Naive thymus-derived CD4-positive, alpha-beta T cell (primary cell): ENCODE measurements at regions not wholly inside any gene's neighbourhood (a gene's known extent, or its start where the extent isn't known, plus 50 kb on each side); places are given as distances from the start of the nearest gene placed in this dataset.
A peak's percentile ranks its signal among the peaks of the same experiment; 100 is the strongest.
"Not testable (repeated sequence)": the region's sequence is repeated elsewhere in the genome, so short reads cannot be mapped to it uniquely, and the experiment has no call there.

ENCODE experiments used
- ATAC-seq: fragments of 150-1000 bp; cut with Tn5 transposase; 2 replicates; pipeline ENCODE4 v1.10.0; 2021; ENCODE audit warnings: mild to moderate bottlenecking, moderate library complexity
- CTCF ChIA-PET: fragments of 350-600 bp; sonication (Branson Sonifier 250); formaldehyde crosslinking; loops from one replicate; lab custom pipeline; 2021; ENCODE audit warnings: antibody characterized with exemption; lab: Charles Lee
- POLR2A ChIA-PET: fragments of 350-600 bp; sonication (Branson Sonifier 250); formaldehyde crosslinking; loops from one replicate; lab custom pipeline; 2021; ENCODE audit warnings: antibody characterized with exemption, inconsistent platforms; lab: Charles Lee
- DNase-seq, 9 donors: peaks; one replicate each; pipeline versions ENCODE4 v3.0.0 to v3.0.0-alpha.2; 2020 to 2022; ENCODE audit warnings: mixed read lengths in 1 of 9
- H3K27ac ChIP-seq: one replicate; pipeline ENCODE4 v1.7.0; 2013; ENCODE audit warnings: mild to moderate bottlenecking, low read depth, low read length, moderate library complexity
- H3K27me3 ChIP-seq, 2 donors: one replicate each; pipeline ENCODE4 v1.7.0; 2013; ENCODE audit warnings: low read length in 2 of 2, mild to moderate bottlenecking in 2 of 2, moderate library complexity in 2 of 2; ENCODE audit not compliant: control insufficient read depth in 2 of 2, insufficient read depth in 2 of 2
- H3K36me3 ChIP-seq, 3 experiments: 1 replicate in 2 of 3; 2 replicates in 1 of 3; pipeline ENCODE4 v1.7.0; 2013; ENCODE audit warnings: low read length in 3 of 3, mild to moderate bottlenecking in 3 of 3, moderate library complexity in 1 of 3; ENCODE audit not compliant: insufficient read depth in 3 of 3, control insufficient read depth in 2 of 3
- H3K4me1 ChIP-seq, 2 donors: one replicate each; pipeline ENCODE4 v1.7.0; 2013; ENCODE audit warnings: low read length in 2 of 2, mild to moderate bottlenecking in 2 of 2, moderate library complexity in 1 of 2; ENCODE audit not compliant: control insufficient read depth in 2 of 2, insufficient read depth in 2 of 2
- H3K4me3 ChIP-seq: 2 replicates; pipeline ENCODE4 v1.7.0; 2013; ENCODE audit warnings: mild to moderate bottlenecking, low read length
- H3K9me3 ChIP-seq, 3 experiments: 1 replicate in 2 of 3; 2 replicates in 1 of 3; pipeline ENCODE4 v1.7.0; 2013; ENCODE audit warnings: low read length in 3 of 3; ENCODE audit not compliant: control insufficient read depth in 2 of 3
- H3K27ac Mint-ChIP-seq, 9 donors: one replicate each; pipeline ENCODE4 v1.8.0; 2020 to 2022; ENCODE audit warnings: mixed read lengths in 9 of 9, mild to moderate bottlenecking in 8 of 9, moderate library complexity in 5 of 9, inconsistent platforms in 2 of 9
- H3K27me3 Mint-ChIP-seq, 5 donors: one replicate each; pipeline ENCODE4 v1.8.0; 2021 to 2022; ENCODE audit warnings: mixed read lengths in 5 of 5, mild to moderate bottlenecking in 1 of 5
- H3K36me3 Mint-ChIP-seq, 5 donors: one replicate each; pipeline ENCODE4 v1.8.0; 2020 to 2022; ENCODE audit warnings: mixed read lengths in 5 of 5, mild to moderate bottlenecking in 3 of 5, inconsistent platforms in 1 of 5
- H3K4me1 Mint-ChIP-seq, 7 donors: one replicate each; pipeline ENCODE4 v1.8.0; 2020 to 2022; ENCODE audit warnings: mixed read lengths in 7 of 7, mild to moderate bottlenecking in 3 of 7, inconsistent platforms in 1 of 7
- H3K4me3 Mint-ChIP-seq, 10 donors: one replicate each; pipeline ENCODE4 v1.8.0; 2020 to 2022; ENCODE audit warnings: mild to moderate bottlenecking in 10 of 10, mixed read lengths in 10 of 10, moderate library complexity in 6 of 10, inconsistent platforms in 2 of 10
- H3K9me3 Mint-ChIP-seq, 11 donors: one replicate each; pipeline ENCODE4 v1.8.0; 2020 to 2022; ENCODE audit warnings: mixed read lengths in 11 of 11, mild to moderate bottlenecking in 4 of 11, inconsistent platforms in 1 of 11, moderate library complexity in 1 of 11
- intact Hi-C, 2 donors: fragments of 100-400 bp; cut with micrococcal nuclease; formaldehyde crosslinking; loops; one replicate each; pipeline ENCODE4 v1.15.1; 2023

GRCh38 chr1:37363535-37363934, 110.8 kb upstream of the ZC3H12A start:
- Mint-ChIP-seq H3K36me3 (no peaks in the 10 kb centered on the region), H3K4me1 (no peaks in the 10 kb centered on the region), H3K4me3 (no peak overlapping the region), H3K27me3 (peaks cover 20 to 45% (median 42%) of the 10 kb centered on the region in 5 donors), H3K9me3 (peaks cover 0 to 14% (median 5%) of the 10 kb centered on the region in 11 donors), H3K27ac (no peak overlapping the region)
- intact Hi-C loops, result no loop called here
- Histone ChIP-seq H3K36me3 (no peaks in the 10 kb centered on the region), H3K4me1 (no peaks in the 10 kb centered on the region), H3K27ac (no peak overlapping the region), H3K27me3 (no peaks in the 10 kb centered on the region), H3K9me3 (no peaks in the 10 kb centered on the region), H3K4me3 (no peak overlapping the region)
- ATAC-seq, result no peak
- ChIA-PET CTCF (no interaction called here), POLR2A (no interaction called here)
- DNase-seq, result no peak

GRCh38 chr1:37368665-37369315, 105.6 kb upstream of the ZC3H12A start:
- H3K9me3 ChIP-seq, H3K36me3 ChIP-seq, ATAC-seq, POLR2A ChIA-PET, intact Hi-C loops, H3K27ac Mint-ChIP-seq, H3K27me3 ChIP-seq, H3K27ac ChIP-seq, H3K4me1 ChIP-seq, H3K4me3 Mint-ChIP-seq, CTCF ChIA-PET, DNase-seq, H3K4me1 Mint-ChIP-seq, H3K4me3 ChIP-seq, H3K36me3 Mint-ChIP-seq: not testable (repeated sequence)
- peaks cover 0 to 28% (median 10%) of the 10 kb centered on the region in 11 donors for H3K9me3 Mint-ChIP-seq
- H3K27me3 Mint-ChIP-seq, result peaks cover 4 to 38% (median 27%) of the 10 kb centered on the region in 5 donors

DNA sequence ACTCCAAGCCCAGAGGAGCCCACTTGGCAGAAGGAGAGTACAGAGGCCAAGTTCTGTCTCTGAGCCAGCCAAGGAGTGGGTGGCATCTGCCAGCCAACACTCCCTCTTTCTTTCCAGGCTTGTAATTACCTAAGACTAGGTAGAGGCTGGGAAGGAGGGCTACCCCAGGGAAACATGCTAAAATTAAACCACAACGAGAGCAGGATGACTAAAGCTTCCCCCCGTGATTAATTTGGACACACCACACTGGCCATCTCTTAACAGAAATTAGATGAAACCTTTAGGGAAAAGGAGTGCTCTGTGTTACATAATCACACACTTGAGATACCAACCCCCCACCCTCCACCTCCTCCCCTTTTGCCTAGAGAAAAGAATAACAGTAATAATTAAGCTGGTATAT, 102.1 kb upstream of the ZC3H12A start:
- intact Hi-C loops, result no loop called here
- Mint-ChIP-seq H3K36me3 (peaks cover 0 to 8% (median 0%) of the 10 kb centered on the region in 5 donors), H3K4me3 (no peak overlapping the region), H3K4me1 (no peaks in the 10 kb centered on the region), H3K9me3 (peaks cover 0 to 31% (median 8%) of the 10 kb centered on the region in 11 donors), H3K27me3 (peaks cover 0 to 27% (median 14%) of the 10 kb centered on the region in 5 donors), H3K27ac (no peak overlapping the region)
- Histone ChIP-seq H3K27ac (no peak overlapping the region), H3K36me3 (no peaks in the 10 kb centered on the region), H3K9me3 (peaks cover 0 to 4% (median 0%) of the 10 kb centered on the region in 3 experiments), H3K4me1 (no peaks in the 10 kb centered on the region), H3K4me3 (no peak overlapping the region), H3K27me3 (no peaks in the 10 kb centered on the region)
- no peak for ATAC-seq
- ChIA-PET CTCF (no interaction called here), POLR2A (no interaction called here)
- no peak for DNase-seq

DNA sequence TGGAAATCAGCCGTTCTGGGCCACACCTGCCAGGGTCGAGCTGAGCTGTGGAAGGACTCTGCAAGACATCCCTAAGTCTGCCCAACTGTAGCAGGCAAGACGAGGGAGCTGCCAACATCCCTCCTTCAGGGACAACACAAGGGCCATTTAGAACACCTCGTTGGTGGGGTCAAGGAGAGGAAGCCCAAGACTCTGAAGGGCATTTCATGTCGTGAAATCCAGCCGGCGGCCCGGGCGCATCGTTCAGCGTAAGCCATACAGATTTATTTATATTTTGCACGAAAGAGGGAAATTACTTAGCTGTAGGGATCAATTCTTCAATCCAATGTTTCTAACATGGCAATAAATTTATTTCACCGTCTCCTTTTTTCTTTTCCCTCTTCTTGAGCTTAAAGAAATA, 101.7 kb upstream of the ZC3H12A start:
- Mint-ChIP-seq H3K27ac (no peak overlapping the region), H3K4me1 (no peaks in the 10 kb centered on the region), H3K27me3 (peaks cover 3 to 29% (median 14%) of the 10 kb centered on the region in 5 donors), H3K36me3 (peaks cover 0 to 8% (median 0%) of the 10 kb centered on the region in 5 donors), H3K4me3 (no peak overlapping the region), H3K9me3 (peaks cover 0 to 35% (median 11%) of the 10 kb centered on the region in 11 donors)
- DNase-seq, result no peak
- POLR2A ChIA-PET, result no interaction called here
- H3K27ac ChIP-seq, result no peak overlapping the region
- no peaks in the 10 kb centered on the region for H3K36me3 ChIP-seq
- no peaks in the 10 kb centered on the region for H3K4me1 ChIP-seq
- CTCF ChIA-PET, result no interaction called here
- H3K9me3 ChIP-seq, result peaks cover 0 to 4% (median 0%) of the 10 kb centered on the region in 3 experiments
- no peak for ATAC-seq
- H3K4me3 ChIP-seq, result no peak overlapping the region
- no peaks in the 10 kb centered on the region for H3K27me3 ChIP-seq
- intact Hi-C loops, result no loop called here

DNA sequence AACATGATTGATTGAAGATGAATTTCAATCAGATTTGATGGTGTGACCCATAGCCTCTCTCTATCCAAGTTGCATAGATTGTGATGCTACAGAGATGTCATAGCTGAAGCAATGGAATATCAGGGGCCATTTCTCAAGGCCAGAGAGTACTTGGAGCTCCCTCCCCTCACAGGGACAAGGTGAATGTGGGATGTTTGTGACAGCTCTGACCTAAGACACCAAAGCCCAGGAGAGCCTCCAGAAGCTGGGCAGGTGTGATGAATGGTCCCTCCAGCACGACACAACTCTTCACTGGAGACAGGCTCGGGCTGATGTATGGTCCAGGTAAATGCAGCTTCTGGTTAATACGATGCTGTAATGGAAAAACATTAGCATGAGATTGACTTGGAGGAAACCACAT, 101.0 kb upstream of the ZC3H12A start:
- POLR2A ChIA-PET, result no interaction called here
- no peak for ATAC-seq
- H3K4me3 ChIP-seq, result no peak overlapping the region
- Mint-ChIP-seq H3K4me3 (no peak overlapping the region), H3K9me3 (peaks cover 0 to 38% (median 14%) of the 10 kb centered on the region in 11 donors), H3K27ac (no peak overlapping the region), H3K4me1 (no peaks in the 10 kb centered on the region), H3K36me3 (peaks cover 0 to 8% (median 0%) of the 10 kb centered on the region in 5 donors), H3K27me3 (peaks cover 10 to 36% (median 16%) of the 10 kb centered on the region in 5 donors)
- intact Hi-C loops, result no loop called here
- H3K27me3 ChIP-seq, result no peaks in the 10 kb centered on the region
- CTCF ChIA-PET, result interaction anchor here (0.8 kb wide), 1 partner anchor 12 kb away, joined by 4 read pairs; no protein-coding TSS in a partner anchor
- no peaks in the 10 kb centered on the region for H3K36me3 ChIP-seq
- DNase-seq, result no peak
- H3K27ac ChIP-seq, result no peak overlapping the region
- peaks cover 0 to 4% (median 0%) of the 10 kb centered on the region in 3 experiments for H3K9me3 ChIP-seq
- no peaks in the 10 kb centered on the region for H3K4me1 ChIP-seq

GRCh38 chr1:37380546-37380945, 93.8 kb upstream of the ZC3H12A start:
- POLR2A ChIA-PET, H3K9me3 ChIP-seq, DNase-seq, ATAC-seq, H3K4me3 Mint-ChIP-seq, intact Hi-C loops, H3K27ac ChIP-seq, H3K4me1 Mint-ChIP-seq, H3K36me3 ChIP-seq, CTCF ChIA-PET, H3K27me3 ChIP-seq, H3K27ac Mint-ChIP-seq, H3K4me3 ChIP-seq, H3K4me1 ChIP-seq: not testable (repeated sequence)
- peaks cover 0 to 35% (median 14%) of the 10 kb centered on the region in 11 donors for H3K9me3 Mint-ChIP-seq
- peaks cover 23 to 52% (median 32%) of the 10 kb centered on the region in 5 donors for H3K27me3 Mint-ChIP-seq
- peaks cover 0 to 11% (median 0%) of the 10 kb centered on the region in 5 donors for H3K36me3 Mint-ChIP-seq

DNA sequence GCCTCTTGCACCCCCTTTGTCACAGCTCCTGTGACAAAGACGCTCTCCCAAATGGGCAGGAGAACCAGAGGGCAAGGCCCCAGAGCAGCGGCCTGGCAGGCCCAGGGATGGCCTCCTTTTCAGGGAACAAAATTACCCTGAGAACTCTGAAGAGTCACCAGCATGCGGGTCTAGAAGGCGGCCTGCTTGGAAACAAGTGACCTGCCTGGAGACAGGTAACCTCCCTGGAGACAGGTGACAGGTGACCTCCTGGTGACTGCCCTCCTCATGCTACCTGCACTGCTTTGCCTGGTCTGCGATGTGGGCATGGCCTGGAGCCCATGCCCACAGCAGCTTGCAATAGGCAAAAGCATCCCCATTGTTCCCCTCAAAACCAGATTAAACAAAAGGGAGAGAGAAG, 86.5 kb upstream of the ZC3H12A start:
- DNase-seq (no peak), ATAC-seq (no peak)
- CTCF ChIA-PET, result no interaction called here
- Mint-ChIP-seq H3K27ac (peak overlapping the region in 1 of 9 donors; percentile 21), H3K36me3 (peaks cover 0 to 3% (median 0%) of the 10 kb centered on the region in 5 donors), H3K4me3 (no peak overlapping the region), H3K9me3 (peaks cover 0 to 4% (median 0%) of the 10 kb centered on the region in 11 donors), H3K4me1 (peaks cover 0 to 5% (median 0%) of the 10 kb centered on the region in 7 donors), H3K27me3 (peaks cover 4 to 31% (median 9%) of the 10 kb centered on the region in 5 donors)
- no peaks in the 10 kb centered on the region for H3K27me3 ChIP-seq
- H3K27ac ChIP-seq, result no peak overlapping the region
- intact Hi-C loops, result no loop called here
- POLR2A ChIA-PET, result no interaction called here
- no peak overlapping the region for H3K4me3 ChIP-seq
- H3K4me1 ChIP-seq, result no peaks in the 10 kb centered on the region
- H3K36me3 ChIP-seq, result no peaks in the 10 kb centered on the region
- H3K9me3 ChIP-seq, result no peaks in the 10 kb centered on the region
